Right atrium auricular region (tissue), 2 donors: ENCODE measurements at regions not wholly inside any gene's neighbourhood (a gene's known extent, or its start where the extent isn't known, plus 50 kb on each side); places are given as distances from the start of the nearest gene placed in this dataset.

Experiments used
- DNase-seq: peaks from one replicate; pipeline ENCODE4 v3.0.0-alpha.2; 2019; ENCODE audit warnings: low spot score
- H3K27ac ChIP-seq, 2 donors: fragments of 200-600 bp; sonication (generic); 1 replicate in 1 of 2; 2 replicates in 1 of 2; pipeline ENCODE4 v1.5.1; 2016 to 2019
- H3K27me3 ChIP-seq, 2 donors: fragments of 200-600 bp; sonication (generic); one replicate each; pipeline versions ENCODE4 v1.5.1 to v1.6.0; 2017 to 2019
- H3K36me3 ChIP-seq: fragments of 200-600 bp; sonication (generic); one replicate; pipeline ENCODE4 v1.5.1; 2016
- H3K4me1 ChIP-seq, 2 donors: fragments of 200-600 bp; sonication (generic); one replicate each; pipeline versions ENCODE4 v1.5.1 to v1.6.0; 2017 to 2019
- H3K4me3 ChIP-seq, 2 donors: fragments of 200-600 bp; sonication (generic); 1 replicate in 1 of 2; 2 replicates in 1 of 2; pipeline ENCODE4 v1.5.1; 2017 to 2019; ENCODE audit warnings: mild to moderate bottlenecking in 1 of 2, moderate library complexity in 1 of 2
- H3K9me3 ChIP-seq, 2 donors: fragments of 200-600 bp; sonication (generic); one replicate each; pipeline ENCODE4 v1.5.1; 2019
- TF ChIP-seq, protein P1 (sequence below), 2 donors: fragments of 200-600 bp; sonication (generic); IDR thresholded peaks; one replicate each; pipeline ENCODE4 v1.5.1; 2019; ENCODE audit warnings: antibody characterized with exemption in 2 of 2

DNA sequence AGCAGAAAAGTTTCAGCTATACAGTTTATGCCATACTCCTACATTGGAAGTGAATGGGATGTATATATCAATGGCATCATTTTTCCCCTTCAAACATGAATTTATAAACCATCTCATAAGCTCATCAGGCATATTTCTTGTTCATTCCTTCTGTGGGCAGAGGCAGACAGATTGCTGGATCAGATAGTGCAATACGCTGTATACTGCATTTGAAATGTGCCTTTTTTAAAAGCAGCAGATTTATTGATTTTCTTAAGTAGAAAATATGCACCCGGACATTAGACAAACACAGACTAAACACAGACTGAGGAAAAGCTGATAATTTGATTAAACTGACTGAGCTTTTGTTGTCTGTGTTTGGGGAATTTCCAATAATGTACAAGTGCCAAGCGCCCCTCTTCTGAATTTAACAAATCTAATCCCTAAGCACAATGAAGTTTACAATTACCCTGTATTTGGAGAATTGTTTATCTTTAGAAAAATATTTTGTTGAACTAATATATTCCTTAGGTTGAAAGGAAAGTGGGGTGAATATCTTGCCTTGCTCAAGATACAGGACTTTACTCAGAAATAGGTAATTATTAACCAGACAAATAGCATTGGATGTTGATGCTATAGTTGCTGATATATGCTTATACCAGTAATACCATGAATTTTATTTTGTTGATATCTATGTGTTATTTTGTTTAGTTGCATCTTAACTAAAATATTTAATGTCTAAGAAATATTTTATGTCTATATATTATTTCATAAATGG is 566.6 kb upstream of the MEF2C start:
- no peaks in the 10 kb centered on the region for H3K27me3 ChIP-seq
- H3K36me3 ChIP-seq = no peaks in the 10 kb centered on the region
- H3K27ac ChIP-seq = no peak overlapping the region
- no peaks in the 10 kb centered on the region for H3K9me3 ChIP-seq
- DNase-seq = no peak
- no peak overlapping the region for H3K4me3 ChIP-seq
- TF ChIP-seq, protein P1, sequence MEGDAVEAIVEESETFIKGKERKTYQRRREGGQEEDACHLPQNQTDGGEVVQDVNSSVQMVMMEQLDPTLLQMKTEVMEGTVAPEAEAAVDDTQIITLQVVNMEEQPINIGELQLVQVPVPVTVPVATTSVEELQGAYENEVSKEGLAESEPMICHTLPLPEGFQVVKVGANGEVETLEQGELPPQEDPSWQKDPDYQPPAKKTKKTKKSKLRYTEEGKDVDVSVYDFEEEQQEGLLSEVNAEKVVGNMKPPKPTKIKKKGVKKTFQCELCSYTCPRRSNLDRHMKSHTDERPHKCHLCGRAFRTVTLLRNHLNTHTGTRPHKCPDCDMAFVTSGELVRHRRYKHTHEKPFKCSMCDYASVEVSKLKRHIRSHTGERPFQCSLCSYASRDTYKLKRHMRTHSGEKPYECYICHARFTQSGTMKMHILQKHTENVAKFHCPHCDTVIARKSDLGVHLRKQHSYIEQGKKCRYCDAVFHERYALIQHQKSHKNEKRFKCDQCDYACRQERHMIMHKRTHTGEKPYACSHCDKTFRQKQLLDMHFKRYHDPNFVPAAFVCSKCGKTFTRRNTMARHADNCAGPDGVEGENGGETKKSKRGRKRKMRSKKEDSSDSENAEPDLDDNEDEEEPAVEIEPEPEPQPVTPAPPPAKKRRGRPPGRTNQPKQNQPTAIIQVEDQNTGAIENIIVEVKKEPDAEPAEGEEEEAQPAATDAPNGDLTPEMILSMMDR (IDR thresholded peaks at IDR 0.05) = no peak
- no peaks in the 10 kb centered on the region for H3K4me1 ChIP-seq

DNA sequence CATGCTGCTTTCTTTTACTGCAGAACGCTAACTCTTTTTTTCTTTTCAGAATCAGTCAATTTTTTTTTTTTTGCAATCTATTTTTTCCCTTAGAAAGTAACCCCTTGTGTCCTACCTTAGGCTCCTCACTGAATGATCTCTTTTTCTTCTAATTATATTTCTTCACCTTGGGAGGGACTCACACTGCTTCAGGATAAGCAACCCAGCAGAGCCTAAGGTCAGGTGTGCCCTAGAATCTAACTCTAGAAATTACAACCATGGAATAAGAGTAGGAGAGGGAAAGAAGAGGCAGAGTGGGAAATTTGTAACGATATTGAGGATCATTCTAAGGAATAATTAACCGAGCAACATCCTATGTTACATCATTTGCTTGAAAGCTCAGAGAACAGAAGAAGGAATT is 564.0 kb upstream of the MEF2C start:
- DNase-seq = no peak
- TF ChIP-seq, protein P1 (IDR thresholded peaks at IDR 0.05) = no peak
- no peak overlapping the region for H3K4me3 ChIP-seq
- H3K36me3 ChIP-seq = no peaks in the 10 kb centered on the region
- no peaks in the 10 kb centered on the region for H3K9me3 ChIP-seq
- no peaks in the 10 kb centered on the region for H3K27me3 ChIP-seq
- H3K4me1 ChIP-seq = no peaks in the 10 kb centered on the region
- no peak overlapping the region for H3K27ac ChIP-seq

DNA sequence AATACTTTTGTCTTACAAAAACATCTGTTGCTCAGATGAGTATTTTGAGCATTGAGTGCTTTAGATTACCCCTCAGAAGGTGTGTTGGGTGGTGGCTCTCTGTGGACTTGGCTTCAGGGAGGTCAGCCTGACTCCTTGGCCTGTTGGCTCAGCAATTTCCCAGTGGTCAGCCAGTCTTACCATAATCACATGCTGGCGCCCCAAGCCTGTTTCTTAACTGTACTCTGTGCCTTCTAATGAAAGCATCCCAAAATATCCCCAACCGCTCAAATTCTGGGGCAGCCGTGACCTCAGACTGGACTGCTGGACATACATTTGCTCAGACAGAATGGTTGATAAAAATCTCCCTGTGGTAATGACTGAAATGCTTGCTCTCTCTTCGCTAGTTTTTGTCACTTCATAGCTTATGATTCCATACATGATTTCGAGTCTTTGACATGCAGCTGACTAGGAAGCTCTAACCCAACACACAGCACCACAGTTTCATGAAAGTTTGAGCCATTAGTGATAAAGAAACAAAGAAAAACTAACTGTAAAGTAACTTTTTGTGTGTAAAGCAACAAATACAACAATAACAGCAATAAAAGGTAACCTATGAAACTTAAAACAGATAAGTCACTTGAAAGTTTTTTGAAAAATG is 562.2 kb upstream of the MEF2C start:
- Histone ChIP-seq H3K9me3 (no peaks in the 10 kb centered on the region), H3K4me3 (no peak overlapping the region), H3K4me1 (no peaks in the 10 kb centered on the region), H3K27ac (no peak overlapping the region), H3K27me3 (no peaks in the 10 kb centered on the region), H3K36me3 (no peaks in the 10 kb centered on the region)
- TF ChIP-seq, protein P1 (IDR thresholded peaks at IDR 0.05) = no peak
- DNase-seq = no peak

DNA sequence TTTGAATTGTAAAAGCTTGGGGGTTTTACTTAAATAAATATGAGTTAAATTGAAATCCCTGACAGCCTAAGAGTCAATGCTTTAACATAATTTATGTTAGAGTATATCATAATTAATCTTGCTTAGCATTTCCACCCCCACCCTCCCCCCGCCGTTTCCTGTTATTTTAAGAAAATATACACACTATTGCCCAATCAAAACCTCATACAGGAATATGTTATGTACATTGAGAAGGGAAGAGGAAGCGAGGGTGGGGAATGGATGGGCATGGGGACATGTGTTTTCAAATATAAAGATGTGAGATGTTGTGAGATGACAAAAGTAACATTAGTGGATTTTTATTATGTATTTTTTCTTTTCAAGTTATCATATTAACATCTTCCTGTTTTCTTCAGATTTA is 561.1 kb upstream of the MEF2C start:
- Histone ChIP-seq H3K27ac (no peak overlapping the region), H3K4me3 (no peak overlapping the region), H3K27me3 (no peaks in the 10 kb centered on the region), H3K4me1 (no peaks in the 10 kb centered on the region), H3K9me3 (no peaks in the 10 kb centered on the region), H3K36me3 (no peaks in the 10 kb centered on the region)
- TF ChIP-seq, protein P1 (IDR thresholded peaks at IDR 0.05) = no peak
- DNase-seq = no peak

DNA sequence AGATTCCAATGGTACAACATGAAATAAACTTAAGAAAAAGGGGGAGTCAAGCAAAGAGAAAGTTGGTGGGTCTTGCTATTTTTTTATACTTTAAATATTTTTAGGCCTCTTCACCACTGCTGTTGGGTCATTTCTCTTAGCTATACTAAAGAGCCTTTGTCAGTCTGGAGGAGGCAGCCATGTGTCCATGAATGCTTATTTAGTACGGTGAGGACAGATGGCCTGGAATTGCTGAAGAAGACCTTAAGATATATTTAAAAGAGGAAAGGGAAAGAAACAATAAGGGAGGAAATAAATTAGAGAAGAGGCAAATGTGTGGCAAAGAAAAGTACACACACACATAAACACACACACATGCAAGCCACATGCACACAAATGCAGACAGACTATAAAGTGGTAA is 560.5 kb upstream of the MEF2C start:
- TF ChIP-seq, protein P1 (IDR thresholded peaks at IDR 0.05) = no peak
- no peaks in the 10 kb centered on the region for H3K36me3 ChIP-seq
- no peak overlapping the region for H3K4me3 ChIP-seq
- DNase-seq = no peak
- H3K27me3 ChIP-seq = no peaks in the 10 kb centered on the region
- no peaks in the 10 kb centered on the region for H3K9me3 ChIP-seq
- no peak overlapping the region for H3K27ac ChIP-seq
- H3K4me1 ChIP-seq = no peaks in the 10 kb centered on the region
